ENCODE measurements at regions not wholly inside any gene's neighbourhood (a gene's known extent, or its start where the extent isn't known, plus 50 kb on each side); places are given as distances from the start of the nearest gene placed in this dataset.

GRCh38 chr1:232555494-232556210, 74.3 kb downstream of the SIPA1L2 start:
- no peak for TF ChIP-seq CTCF (conservative IDR thresholded peaks at IDR 0.05)
- no peak for TF ChIP-seq ZFX (IDR thresholded peaks at IDR 0.05)

Data from C4-2B (cell line).